Cerebellar cortex (tissue), 1 donor: ENCODE measurements at regions not wholly inside any gene's neighbourhood (a gene's known extent, or its start where the extent isn't known, plus 50 kb on each side); places are given as distances from the start of the nearest gene placed in this dataset.

Experiments
- DNase-seq: peaks from one replicate; pipeline ENCODE4 v3.0.0-alpha.2; 2015; ENCODE audit warnings: low spot score

DNA sequence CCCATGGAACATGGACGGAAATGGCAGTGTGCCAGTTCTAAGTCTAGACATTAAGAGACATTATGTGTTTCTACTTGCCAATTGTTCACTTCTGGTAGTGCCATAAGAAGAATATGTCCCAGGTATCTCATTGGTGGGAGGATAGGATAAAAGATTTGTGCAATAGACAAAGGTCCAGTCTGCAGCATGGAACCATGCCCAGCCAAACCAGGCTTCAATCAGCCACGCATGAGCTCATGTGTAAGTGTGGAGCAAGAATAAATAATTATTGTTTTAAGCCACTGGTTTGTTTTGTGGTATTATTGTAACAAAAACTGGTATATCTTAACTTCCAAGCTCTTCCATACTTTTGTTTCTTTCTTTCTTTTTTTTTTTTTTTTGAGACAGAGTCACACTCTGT, 153.6 kb upstream of the CTTNBP2 start:
- DNase-seq: no peak

GRCh38 chr7:118028226-118028625, 155.0 kb upstream of the CTTNBP2 start:
- DNase-seq: no peak

- DNase-seq: peak; percentile 81
Measured at GRCh38 chr7:118029826-118030422, 154.0 kb upstream of the LSM8 start.

GRCh38 chr7:118033273-118033672, 150.7 kb upstream of the LSM8 start:
- no peak for DNase-seq

DNA sequence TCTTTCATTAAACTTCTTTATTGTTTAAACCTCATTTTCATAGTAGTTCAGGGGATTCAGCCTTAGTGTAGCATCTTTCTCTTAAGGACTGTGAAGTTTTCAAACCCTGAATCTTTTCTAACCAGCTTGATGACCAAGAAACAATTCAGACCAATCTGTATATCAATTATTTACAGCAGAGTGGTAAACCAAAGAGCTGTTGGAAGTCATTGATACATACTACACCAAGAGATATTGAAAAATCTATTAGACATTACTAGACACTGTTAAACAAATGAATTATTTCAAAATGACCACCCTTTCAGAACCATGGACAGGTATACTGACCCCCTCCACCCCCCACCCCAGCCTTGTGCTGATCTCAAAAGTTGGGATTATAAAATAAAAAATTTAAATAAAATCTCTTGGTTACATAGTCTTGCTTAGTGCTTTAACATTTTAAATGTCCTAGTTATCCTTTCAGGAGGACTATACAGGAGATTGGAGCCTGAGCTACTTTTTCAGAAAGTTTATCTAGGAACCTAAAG, 143.9 kb upstream of the LSM8 start:
- no peak for DNase-seq

DNA sequence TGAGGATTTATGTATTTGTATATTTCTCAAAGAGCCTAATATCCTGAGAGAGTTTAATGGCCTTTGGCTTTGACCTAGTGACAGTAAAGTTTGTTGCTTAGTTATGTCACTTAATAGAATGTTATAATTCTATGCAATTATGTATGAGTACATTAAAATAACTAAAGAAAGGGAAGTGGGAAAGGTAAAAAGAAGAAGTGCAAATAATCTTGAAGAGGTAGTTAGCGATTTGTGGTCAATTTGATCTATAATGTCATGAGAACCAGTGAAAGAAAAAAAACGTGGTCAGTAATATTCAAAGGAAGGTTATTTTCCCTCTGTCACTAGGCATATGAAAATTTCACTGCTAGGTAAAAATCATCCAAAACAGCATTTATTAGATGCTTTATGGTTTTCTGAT, 143.4 kb upstream of the LSM8 start:
- DNase-seq: no peak

DNA sequence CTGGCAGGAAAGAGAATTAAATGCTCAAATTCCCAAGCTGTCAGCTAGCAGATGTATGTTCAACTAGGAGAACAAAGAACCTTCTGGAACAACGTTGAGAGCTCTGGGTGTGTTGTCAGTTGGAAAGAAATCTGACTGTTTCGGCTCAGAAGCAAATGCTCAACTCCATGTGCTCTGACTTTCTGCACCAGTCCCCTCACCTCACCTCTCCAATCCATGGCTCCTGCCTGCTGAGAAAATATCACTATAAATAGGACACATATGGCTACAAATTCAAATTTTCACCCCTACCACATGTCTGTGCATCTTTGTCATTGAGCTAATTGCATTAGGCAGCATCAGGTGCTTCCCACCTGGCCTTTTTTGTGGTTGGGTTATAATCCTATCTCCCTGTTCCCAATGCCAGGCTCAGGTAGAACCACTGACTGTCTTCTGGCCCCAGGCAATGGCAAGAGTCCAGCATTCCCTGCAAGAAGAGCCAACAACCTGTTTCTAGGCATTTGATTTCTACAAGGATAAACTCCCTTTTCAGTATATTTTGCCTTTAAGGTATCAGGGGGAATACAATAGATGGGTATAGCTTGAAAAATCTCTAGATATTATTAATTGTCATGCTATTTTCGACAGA, 142.6 kb upstream of the LSM8 start:
- peak; percentile 98 for DNase-seq

GRCh38 chr7:118045629-118046028, 138.3 kb upstream of the LSM8 start:
- DNase-seq: no peak

DNA sequence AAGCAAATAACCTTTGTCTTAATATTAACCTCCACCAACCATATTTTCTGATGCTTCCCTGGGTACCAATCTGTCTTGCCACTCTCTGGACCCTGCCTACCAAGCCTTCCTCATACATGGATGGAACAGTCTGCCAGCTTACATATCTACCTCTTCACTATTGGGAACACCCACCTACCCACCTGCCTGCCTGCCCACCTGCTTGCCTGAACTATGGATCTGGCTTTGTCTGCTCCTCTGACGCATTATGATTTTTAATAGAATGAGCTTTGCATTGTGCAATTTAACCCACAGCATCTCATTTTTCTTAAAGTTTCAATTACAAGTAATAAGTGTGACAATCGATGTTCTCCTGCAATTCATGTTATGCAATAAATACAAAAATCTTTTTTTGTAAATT, 137.9 kb upstream of the LSM8 start:
- DNase-seq: no peak

DNA sequence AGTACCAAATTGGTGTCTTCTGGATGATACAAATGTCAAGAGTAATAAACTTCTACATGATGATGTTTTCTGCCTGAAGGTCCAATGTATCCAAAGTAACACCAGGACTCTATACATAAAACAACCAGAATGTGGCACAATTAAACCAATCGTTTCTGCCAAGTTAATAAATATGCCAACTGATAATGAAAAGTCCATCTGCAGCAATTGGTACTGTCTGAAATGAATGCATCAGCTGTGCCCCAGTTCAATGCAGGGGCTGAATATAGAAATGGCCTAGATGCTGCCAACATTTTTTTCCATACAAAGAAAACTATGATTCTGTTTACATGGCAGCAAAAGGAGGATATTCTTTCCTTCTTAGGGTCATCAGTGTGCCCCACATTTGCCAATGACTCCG, 137.2 kb upstream of the LSM8 start:
- no peak for DNase-seq

- DNase-seq: no peak
Measured at GRCh38 chr7:118052336-118052735, 131.6 kb upstream of the LSM8 start.

GRCh38 chr7:118053353-118053752, 130.6 kb upstream of the LSM8 start:
- DNase-seq: no peak

GRCh38 chr7:118054529-118054928, 129.4 kb upstream of the LSM8 start:
- DNase-seq: no peak

GRCh38 chr7:118055647-118056046, 128.3 kb upstream of the LSM8 start:
- no peak for DNase-seq

DNA sequence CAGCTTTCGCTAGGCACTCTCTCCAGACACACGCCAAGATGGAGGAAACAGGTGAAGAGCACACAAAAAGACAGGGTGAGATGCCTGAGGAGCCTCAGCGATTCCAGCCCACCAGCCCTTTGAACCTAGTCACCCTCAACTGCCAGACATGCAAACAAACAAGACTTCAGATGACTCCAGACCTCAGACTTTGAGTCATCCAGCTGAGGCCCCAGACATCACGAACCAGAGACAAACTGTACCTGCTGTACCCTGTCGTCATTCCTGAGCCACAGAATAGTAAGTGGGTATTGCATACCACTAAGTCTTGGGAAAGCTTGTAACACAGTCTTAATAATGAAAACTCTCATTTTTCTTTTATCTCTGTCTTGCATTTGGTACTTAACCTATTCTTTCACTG, 126.6 kb upstream of the LSM8 start:
- no peak for DNase-seq

DNA sequence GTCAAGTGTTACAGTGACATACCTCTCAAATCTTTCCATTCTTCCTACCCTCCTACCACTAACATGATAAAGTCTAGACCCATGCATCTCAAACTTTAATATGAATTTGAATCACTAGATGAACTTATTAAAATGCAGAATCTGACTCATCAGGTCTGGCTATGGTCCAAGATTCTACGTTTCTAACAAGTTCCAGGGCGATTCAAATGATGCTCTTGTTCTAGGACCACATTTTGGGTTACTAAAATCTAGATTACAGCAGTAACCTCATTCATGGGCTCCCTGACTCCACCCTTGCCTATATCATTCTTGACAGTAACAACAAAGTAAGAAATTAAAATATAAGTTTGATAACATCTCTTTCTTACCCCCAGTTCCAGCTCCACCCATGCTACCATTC, 124.8 kb upstream of the LSM8 start:
- no peak for DNase-seq

GRCh38 chr7:118060692-118061091, 123.3 kb upstream of the LSM8 start:
- DNase-seq: no peak

- no peak for DNase-seq
Measured at GRCh38 chr7:118061386-118061785, 122.6 kb upstream of the LSM8 start.

DNA sequence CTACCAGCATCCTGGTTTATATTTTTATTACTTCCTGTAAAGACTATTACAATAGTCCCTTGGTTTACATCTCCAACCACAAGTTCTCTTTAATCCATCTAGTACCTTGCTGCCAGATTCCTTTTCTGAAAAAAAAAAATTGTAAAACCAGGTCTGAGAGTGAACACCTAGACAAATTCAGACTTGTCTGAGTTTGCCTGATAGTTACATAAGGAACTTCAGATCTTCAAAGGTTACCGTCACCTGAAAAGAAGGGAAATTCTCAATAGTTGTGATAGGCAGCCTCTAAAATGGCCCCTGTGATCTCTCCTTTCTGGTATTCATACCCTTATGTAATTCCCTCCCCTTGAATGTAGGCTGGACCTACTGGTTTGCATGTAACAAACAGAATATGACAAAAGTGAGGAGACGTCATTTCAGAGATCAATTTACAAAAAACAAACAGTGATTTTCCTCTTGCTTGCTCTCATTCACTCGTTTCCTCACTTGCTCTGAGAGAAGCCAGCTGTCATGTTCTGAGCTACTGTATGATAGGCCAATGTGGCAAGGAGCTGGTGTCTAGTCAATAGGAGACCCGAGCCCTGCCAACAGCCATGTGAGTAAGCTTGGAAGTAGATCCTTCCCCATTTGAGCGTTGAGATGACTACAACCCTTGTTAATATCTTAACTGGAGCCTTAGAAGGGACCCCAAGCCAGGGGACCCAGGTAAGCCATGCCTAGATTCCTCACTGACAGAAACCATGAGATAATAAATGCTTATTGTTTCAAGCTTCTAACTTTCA, 110.9 kb upstream of the LSM8 start:
- no peak for DNase-seq

GRCh38 chr7:118075936-118076335, 108.0 kb upstream of the LSM8 start:
- DNase-seq: no peak

- DNase-seq: no peak
Measured at GRCh38 chr7:118076564-118076963, 107.4 kb upstream of the LSM8 start.

DNA sequence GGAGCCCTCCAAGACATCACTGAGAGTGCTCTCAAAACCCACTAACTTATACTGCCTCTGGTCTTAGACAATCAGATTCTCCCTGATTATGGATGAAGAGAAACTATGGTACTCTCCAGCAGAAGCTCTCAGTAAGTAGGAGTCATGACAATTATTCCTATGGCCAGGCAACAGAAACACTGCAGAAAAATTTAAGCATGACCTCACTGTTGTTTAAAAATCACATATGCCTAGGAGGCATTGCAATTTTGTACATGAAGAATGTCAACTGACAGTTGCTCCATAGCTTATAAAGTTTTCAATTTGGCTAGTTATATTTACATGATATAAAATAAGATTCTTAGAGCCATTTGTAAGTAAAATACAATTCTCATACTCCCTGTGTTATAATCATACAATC, 105.9 kb upstream of the LSM8 start:
- DNase-seq: no peak

GRCh38 chr7:118079369-118079768, 104.6 kb upstream of the LSM8 start:
- DNase-seq: no peak
